SIG-M5 treated with dmso at 0.1 percent for 504 hours (cell line): ENCODE measurements at regions not wholly inside any gene's neighbourhood (a gene's known extent, or its start where the extent isn't known, plus 50 kb on each side); places are given as distances from the start of the nearest gene placed in this dataset.

Experiments
- DNase-seq: peaks from one replicate; lab custom pipeline; 2025; ENCODE audit not compliant: unreplicated experiment; lab: John Stamatoyannopoulos, UW

DNA sequence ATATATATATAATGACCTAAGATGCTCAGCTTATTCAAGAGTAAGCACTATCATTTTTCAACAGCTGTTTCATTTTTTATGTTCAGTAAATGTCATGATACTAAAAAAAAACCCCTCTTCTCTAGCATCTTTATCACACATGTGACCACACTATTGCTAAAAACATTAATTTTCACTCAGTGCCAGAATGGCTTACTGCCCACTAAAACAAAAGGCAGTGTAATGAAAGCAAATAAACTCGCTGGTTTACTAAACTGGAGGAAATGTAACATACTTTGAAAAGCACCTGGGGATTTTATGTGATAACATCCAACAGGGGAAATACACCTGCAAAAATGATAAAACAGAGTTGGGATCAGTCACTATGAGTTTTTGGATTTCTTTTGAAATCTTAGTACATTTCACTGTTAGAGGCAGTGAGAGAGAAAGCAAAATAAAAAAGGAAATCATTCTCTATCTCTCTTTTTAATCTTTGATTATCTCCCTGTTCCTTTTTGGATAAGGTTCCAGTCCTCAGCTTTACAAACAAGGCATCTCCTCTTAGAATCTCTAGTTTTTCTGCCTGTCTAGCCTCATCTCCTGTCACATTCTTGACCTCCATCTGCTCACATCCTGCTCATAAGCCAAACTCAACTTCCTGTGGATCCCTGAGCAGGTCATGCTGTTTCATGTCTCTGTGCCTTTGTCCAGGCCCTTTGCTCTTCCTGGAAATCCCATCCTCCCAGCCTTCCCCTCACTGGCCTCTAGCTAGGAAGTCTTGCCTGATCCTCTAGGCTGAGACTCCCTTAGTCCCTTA lies 338.0 kb downstream of the MAN2A1 start:
- no peak for DNase-seq

DNA sequence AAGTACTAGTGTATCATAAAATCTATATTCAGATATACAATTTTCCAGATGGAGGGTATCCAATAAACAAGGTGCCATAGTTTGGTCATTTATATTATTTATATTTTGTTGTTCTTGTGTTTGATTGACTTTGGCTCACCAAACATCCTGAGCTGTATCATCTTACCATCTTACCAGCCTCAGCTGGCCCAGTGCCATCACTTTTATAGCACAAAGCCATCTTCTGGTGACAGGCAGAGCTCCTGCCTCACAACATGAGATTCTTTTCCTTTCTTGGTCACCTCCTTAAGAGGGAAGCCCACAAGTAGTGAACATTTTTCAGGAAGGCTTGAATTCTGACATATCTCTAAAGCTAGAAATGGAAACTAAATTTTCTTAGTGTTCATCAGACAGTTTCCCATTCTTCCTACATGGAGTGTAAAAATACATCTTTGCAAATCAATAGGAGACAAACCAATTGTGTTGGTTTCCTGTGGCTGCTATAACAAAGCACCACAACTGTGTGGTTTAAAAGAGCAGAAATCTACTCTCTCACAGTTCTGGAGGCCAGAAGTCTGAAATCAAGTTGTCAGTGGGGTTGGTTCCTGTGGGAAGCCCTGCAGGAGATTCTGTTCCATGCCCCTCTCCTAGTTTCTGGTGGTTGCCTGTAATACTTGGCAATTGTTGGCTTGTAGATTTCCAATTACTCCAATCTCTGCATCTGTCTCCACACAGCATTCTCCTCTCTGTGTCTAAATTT lies 341.8 kb downstream of the MAN2A1 start:
- DNase-seq = no peak

DNA sequence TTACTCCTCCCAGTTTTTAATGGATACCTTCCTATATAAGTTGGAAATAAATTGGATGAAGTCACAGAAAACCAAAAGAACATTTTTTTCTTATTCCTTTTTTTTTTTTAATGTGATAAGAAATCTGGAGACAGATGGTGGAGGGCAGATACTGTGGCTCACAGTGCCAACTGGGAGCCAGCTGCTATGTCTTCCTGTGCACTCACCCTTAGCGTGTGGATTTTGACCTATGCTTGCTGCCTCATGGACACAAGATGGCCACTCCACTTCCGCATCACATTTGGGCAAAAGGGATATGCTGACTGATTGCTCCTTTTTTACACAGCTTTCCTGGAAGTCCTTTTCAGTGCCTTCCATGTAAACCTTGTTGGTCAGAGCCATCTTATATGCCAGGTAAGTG lies 342.6 kb downstream of the MAN2A1 start:
- DNase-seq = no peak

DNA sequence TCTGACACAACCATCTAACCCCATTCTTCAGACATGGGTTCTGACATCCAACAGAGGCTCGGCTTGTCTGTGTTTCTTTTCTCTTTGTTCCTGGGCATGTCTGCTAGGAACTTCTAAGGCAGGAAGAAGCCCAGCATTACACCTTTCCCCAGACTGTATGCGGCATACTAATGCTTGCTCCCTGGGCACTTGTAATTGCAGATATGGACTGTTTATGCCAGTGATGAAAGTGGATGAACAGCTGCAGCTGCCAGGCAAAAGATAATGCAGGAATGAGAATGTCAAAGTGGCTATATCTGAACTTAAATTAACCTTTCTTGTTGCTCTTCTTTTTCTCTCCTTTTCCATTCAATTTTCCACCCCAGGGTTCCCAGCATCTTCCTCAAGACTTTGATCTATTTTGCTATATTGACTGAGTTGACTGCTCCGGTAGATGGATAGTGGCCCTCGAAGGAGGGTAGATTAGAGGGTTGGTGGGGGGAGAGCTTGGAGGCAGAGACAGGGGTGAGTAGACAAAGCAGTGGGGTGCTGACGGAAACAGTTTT lies 344.4 kb downstream of the MAN2A1 start:
- DNase-seq = no peak

DNA sequence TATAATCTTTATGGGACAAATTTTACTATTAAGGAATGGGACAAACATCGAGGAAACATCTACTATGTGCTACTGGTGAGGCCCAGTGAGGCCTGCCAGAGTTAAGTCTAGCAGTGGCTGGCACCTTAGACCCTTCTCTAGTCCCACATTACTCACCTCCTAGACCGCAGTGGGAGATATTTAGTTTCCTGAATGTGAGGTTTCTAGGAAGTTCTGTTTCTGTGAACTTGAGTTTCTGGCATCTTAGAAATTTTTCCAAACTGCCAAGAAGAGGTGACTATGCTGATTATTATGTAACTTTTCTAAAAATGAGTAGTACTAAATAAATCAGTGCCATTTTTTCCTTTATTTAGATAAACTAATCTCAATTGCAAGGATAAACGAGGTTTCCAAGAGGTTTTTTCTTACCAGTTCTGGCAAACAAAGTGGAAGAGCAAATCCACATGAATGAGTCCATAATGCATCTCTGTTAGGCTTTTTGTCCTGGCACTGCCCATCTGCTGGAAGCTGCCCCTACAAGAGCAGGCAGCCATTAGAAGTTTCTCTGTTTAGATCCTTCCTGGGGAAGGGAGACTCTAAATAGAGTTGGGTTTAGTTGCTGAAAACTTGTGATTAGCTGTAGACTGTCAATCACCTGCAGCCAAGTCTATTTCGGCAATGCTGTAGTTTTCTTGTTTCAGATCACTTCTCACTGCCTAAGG lies 348.7 kb downstream of the MAN2A1 start:
- no peak for DNase-seq

DNA sequence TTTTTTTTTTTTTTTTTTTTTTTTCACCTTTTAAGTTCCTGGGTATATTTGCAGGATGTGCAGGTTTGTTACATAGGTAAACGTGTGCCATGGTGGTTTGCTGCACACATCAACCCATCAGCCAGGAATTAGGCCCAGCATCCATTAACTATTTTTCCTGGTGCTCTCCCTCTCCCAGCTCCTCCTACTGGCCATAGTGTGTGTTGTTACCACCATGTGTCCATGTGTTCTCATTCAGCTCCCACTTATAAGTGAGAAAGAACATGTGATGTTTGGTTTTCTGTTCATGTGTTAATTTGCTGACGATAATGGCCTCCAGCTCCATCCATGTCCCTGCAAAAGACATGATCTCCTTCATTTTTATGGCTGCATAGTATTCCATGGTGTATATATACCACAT lies 350.5 kb downstream of the MAN2A1 start:
- DNase-seq = no peak

DNA sequence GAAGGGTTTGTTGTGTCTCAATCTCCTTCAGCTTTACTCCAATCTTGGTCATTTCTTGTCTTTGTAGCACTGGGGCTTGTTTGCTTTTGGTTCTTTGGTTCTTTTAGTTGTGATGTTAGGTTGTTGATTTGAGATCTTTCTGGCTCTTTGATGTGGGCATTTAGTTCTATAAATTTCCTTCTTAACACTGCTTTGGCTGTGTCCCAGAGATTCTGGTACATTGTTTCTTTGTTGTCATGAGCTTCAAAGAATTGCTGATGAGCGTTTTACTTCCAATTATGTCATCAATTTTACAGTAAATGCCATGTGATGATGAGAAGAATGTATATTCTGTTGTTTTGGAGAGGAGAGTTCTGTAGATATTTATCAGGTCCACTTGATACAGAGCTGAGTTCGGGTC lies 353.3 kb downstream of the MAN2A1 start:
- no peak for DNase-seq

DNA sequence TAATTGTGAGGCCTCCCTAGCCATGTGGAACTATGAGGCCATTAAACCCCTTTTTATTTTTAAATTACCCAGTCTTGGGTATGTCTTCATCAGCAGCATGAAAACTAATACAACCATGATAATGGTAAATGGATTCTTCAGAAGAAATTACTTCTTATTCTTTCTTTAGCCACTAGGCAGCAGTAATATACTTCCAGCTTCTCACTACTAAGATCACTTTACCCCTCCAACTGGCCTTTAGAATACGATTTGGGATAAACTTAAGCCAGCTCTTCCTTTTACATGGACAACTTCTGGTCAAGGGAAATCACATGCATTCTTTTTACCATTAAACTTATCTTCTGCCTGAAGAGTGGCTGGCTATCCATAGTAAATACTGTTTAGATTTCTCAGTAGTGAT lies 355.4 kb downstream of the MAN2A1 start:
- DNase-seq = peak; percentile 12

DNA sequence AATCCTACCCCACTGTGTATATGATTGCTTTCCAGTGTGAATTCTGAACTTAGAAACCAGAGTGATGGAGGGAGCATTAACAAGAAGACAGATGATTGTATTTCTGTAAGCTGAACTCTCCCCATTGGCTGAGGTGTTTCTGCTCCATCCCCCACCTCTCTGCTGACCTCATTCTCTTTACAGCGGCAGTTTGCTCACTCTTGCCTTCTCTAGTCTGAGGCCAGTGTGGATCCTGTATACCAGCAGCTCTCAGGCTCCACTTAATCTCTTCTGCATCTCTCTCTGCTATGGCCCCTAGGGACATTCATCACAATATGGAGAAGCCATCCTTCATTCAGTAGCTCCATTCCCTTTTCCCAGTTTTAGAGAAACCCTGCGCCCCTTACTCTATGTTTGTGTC lies 358.8 kb downstream of the MAN2A1 start:
- DNase-seq = no peak

DNA sequence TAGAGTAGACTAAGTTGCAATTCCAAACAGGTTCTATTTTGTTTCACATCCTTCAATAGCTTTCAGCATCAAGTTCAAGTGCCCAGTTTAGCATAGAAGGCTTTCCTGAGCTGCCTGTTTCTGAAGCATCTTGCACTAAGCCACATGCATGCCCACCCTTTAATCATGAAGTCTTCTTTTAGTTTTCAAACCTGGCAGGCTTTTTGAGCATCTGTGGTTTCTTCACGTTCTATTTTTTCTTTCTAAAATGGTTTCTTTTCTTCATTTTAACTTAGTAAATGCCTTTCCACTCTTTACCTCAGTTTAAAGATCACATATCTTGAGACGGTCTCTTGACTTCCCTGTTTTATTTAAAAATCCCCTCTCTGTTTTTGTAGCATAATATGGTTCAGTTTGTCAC lies 360.1 kb downstream of the MAN2A1 start:
- no peak for DNase-seq

DNA sequence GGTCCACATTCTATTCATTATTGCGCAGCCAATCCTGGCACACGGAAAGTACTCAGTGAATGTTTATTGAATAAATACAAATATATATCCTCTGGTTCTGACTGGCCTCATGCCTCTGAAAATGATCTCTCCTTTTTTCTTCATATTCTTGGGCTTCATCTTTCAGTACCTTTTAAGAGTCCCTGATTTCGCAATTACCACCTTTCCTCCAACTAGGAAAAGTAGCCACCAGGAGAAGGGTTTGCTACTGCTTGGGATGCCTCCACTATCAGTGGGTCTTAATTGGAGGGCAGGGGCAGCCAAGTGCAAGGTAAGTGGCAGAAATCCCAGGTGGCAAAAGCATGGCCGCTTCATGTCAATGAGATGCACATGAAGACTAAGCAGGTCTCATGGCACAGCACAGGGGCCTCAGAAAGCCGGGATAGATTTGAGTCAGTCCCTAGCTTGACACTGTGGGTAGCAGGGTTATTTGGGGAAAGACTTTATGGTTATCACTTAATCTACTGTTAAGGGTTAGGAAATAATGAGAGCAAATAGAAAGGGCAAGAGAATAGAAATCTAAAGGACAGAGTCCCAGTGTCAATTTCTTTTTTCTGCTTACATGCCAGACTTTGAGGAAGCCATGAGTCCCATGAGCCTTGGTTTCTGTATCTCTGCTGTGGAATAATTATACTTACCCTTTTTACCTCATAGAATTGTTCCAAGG lies 361.1 kb downstream of the MAN2A1 start:
- no peak for DNase-seq

DNA sequence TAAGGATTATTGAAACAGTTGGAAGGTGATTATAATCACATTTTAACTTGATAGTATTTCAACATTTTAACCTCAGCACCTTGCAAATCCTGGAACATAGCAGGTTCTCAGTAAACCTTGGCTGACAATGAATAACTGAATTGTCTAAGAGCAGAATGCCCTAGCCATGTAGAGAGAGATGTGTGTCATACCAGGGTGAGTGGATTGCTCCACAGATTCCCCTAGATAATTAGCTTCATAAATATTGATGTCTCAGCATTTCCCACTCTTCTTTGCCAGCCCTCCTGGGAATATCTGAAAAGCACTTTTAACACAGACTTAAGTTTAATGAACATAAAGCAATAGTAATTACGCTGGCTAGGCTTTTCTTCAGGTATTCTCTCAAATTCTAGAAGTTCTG lies 363.5 kb downstream of the MAN2A1 start:
- no peak for DNase-seq

DNA sequence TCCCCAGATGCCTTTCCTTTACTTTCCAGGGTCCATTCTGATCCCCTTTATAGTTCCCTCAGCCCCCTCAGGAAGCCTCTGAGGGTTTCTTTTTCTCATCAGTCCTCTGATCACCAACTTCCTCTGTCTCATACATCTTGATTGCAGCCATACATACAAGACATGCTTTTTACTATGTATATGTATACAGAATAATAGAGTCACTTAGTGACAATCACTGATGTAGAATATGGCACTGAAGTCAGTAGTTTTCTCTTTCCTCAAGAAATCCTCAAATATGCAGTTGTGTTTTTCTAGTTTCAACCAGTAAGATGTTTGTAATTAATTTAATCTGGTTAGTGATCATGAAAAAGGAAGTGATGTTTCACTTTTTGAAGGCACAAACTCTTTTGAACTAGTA lies 364.1 kb downstream of the MAN2A1 start:
- DNase-seq = no peak

DNA sequence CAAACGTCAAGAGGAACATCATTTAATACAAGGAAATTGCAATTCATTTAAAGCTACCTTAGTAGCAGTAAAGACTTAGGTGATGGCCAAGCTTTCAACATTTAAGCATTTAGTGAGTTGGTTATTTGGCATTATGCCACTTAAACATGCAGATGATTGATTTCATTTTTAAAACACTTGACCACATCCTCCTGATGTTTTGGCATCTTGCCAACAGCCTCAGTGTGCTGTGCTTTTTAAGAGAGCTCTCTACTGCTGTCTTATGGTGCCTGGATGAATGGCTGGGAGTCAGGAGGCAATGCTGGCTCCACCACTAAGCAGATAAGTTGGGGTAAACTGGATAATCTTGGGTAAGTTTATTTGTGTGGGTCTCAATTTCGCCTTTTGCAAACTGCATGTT lies 364.5 kb downstream of the MAN2A1 start:
- DNase-seq = no peak

DNA sequence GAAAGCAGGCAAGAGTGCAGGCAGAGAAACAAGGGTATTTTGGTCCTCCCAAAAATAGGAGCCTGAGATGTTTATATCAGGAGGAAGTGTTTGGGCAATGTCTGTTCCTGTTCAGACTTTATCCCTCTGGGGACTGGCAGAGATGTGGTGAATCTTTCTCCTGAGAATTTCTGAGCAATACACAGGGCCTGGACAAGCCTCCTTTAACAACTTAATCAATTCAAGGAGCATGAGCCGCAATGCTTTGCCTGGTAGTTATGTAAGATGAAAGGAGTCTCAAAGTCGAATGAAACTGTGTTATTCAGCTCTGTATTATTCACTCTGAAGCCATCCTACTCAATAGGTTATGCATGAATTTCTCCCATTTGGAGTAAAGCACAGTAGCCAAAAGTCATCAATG lies 365.6 kb downstream of the MAN2A1 start:
- DNase-seq = no peak

DNA sequence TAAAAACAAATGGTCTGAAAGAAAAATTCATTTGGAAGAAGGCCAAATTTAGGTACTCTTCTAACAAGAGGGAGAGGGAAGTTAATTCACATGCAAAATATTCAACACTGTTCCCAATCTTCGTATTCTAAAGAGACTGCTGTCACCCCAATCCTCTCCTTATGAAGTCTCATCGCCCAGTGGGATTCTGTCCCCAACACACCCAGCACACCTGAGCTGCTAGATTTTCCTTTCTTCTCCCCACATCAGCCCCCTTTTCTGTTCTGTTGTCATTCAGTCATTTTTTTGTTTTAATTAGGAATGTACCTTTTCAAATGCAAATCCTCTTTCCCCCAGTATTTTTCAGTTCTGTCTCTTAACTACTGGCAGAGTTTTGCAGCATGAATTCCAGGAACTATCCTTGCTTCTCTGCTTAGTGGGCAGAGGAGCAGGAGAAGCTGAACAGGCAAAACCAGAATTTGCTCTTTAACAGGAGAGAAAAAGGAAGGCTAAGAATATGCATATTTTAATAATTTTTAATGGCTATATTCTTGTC lies 366.9 kb downstream of the MAN2A1 start:
- no peak for DNase-seq

DNA sequence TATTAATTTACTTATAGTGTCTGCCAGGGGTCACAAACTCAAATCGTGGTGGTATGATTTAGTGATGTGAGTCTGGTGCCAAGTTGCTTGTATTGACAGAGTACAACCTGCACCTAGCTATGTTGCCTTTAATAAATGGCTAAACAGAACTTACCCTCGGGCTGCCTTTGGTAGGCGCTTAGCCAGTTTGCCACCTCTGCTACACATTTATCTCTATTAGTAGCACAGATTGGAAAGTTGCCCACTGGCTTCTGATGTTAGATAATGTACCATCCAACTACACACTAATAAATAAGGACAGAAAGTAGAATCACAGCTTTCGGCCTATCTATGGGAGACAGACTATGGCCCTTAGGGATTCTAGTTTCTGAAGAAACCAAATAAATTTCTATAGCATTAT lies 368.4 kb downstream of the MAN2A1 start:
- no peak for DNase-seq

DNA sequence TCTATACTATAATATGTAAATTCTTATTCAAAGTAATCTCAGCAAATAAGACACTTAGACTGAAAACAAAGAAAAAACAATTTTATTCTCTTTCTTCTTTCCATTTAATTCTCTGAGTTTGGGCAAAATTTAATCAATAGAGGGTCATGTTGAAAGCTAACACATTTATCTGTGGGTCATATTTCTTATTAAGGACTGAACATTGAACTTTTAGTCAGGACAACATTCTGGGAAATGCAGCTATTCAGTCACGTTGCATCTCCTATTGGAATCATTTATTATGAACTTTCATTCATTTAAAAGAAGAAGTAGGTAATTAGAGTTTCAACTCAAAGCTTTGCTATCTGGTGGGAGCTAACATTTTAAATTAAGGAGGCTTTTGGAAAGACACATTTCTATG lies 372.5 kb downstream of the MAN2A1 start:
- no peak for DNase-seq

DNA sequence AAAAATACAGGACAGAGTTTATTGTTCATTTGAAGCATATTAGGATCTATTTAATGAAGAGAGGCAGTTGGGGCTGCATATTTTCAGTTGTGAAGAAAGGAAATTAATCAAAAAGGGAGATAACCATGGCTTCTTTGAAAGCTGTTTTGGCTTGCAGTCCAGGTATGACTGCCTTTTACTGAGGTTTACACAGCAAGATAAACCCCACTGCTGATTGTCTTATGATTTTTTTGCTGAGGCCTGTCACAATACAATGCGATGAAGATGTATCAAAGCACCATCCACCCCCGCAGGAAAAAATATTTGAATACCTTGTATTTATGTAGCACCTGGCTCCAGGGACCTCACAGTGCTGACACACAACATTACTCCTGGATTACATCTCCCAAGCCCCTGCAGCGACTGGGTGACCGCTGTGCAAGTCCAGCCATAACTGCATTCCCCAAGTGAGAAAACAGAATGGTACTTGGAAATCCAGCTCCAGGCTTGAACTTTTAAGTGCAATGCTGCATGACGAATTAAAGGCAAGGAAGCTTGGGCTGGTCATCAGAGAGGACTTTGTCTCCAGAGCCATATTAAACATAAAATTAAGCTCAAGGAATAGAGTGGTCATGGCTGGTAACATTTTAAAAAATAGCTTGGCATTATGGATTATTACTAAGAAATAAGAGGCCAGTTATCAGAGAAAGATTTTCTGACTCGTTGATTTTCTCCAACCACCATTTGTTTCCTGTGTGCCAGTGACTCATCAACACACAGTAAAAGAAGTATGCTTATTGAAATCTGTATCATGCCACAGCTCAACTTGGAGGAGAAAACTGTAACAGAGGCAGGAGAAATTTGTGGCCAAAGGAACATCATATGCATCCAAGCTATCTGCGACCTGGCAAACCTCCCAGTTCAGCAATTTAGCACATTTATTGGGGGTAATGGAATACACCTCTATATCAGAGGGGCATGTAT lies 374.2 kb downstream of the MAN2A1 start:
- no peak for DNase-seq
